PC-3 (cell line): ENCODE measurements at regions not wholly inside any gene's neighbourhood (a gene's known extent, or its start where the extent isn't known, plus 50 kb on each side); places are given as distances from the start of the nearest gene placed in this dataset.

Experiments
- ATAC-seq: fragments of 200-7000 bp; cut with Tn5 transposase; 2 replicates; pipeline ENCODE4 v1.9.1; 2020; ENCODE audit warnings: mild to moderate bottlenecking, moderate library complexity
- BruUV-seq: library from RNA; stranded (reverse); fragments of 400-500 nt; replicated peaks from 2 replicates; lab custom pipeline; 2021; lab: Mats Ljungman, UMichigan
- CTCF ChIA-PET: fragments of 300-600 bp; sonication (Branson Sonifier 250); formaldehyde crosslinking; loops from one replicate; lab custom pipeline; 2022; ENCODE audit warnings: antibody characterized with exemption; lab: Charles Lee
- POLR2A ChIA-PET: fragments of 300-600 bp; sonication (Branson Sonifier 250); formaldehyde crosslinking; loops from one replicate; lab custom pipeline; 2022; ENCODE audit warnings: antibody characterized with exemption; ENCODE audit not compliant: unreplicated experiment; lab: Charles Lee
- DNase-seq: peaks from one replicate; pipeline ENCODE4 v3.0.0-alpha.2; 2015
- H2AFZ ChIP-seq: fragments of 300-600 bp; sonication (generic); 2 replicates; pipeline ENCODE4 v1.6.0; 2016; ENCODE audit warnings: antibody characterized with exemption, low read length
- H3F3A ChIP-seq: fragments of 300-600 bp; sonication (generic); one replicate; pipeline ENCODE4 v1.6.0; 2017; ENCODE audit warnings: antibody characterized with exemption, low read length, control low read depth, mild to moderate bottlenecking; ENCODE audit not compliant: unreplicated experiment
- H3K27ac ChIP-seq: fragments of 300-600 bp; sonication (generic); 2 replicates; pipeline ENCODE4 v1.5.1; 2016; ENCODE audit warnings: mild to moderate bottlenecking, low read length
- H3K27me3 ChIP-seq: fragments of 300-600 bp; sonication (generic); 2 replicates; pipeline ENCODE4 v1.6.1; 2016; ENCODE audit warnings: low read length, mixed read lengths
- H3K36me3 ChIP-seq: fragments of 300-600 bp; sonication (generic); 2 replicates; pipeline ENCODE4 v1.6.1; 2016; ENCODE audit warnings: low read depth, mixed run types, low read length, mixed read lengths
- H3K4me1 ChIP-seq: fragments of 300-600 bp; sonication (generic); 2 replicates; pipeline ENCODE4 v1.5.1; 2016; ENCODE audit warnings: low read length; ENCODE audit not compliant: insufficient read depth
- H3K4me2 ChIP-seq: fragments of 300-600 bp; sonication (generic); 2 replicates; pipeline ENCODE4 v1.6.0; 2016; ENCODE audit warnings: low read length
- H3K4me3 ChIP-seq: fragments of 300-600 bp; sonication (generic); 2 replicates; pipeline ENCODE4 v1.5.1; 2016; ENCODE audit warnings: mild to moderate bottlenecking, low read length, mixed read lengths
- H3K79me2 ChIP-seq: fragments of 300-600 bp; sonication (generic); 2 replicates; pipeline ENCODE4 v1.6.1; 2017; ENCODE audit warnings: low read length, mixed read lengths
- H3K9ac ChIP-seq: fragments of 300-600 bp; sonication (generic); 2 replicates; pipeline ENCODE4 v1.6.0; 2016; ENCODE audit warnings: mild to moderate bottlenecking, low read length
- H3K9me2 ChIP-seq: fragments of 300-600 bp; sonication (generic); replicated peaks from 2 replicates; pipeline ENCODE4 v1.6.1; 2016; ENCODE audit warnings: mixed run types, low read length, mixed read lengths
- H3K9me3 ChIP-seq: fragments of 300-600 bp; sonication (generic); 2 replicates; pipeline ENCODE4 v1.6.1; 2016; ENCODE audit warnings: low read length, mixed read lengths
- H4K20me1 ChIP-seq: fragments of 300-600 bp; sonication (generic); 2 replicates; pipeline ENCODE4 v1.6.1; 2016; ENCODE audit warnings: low read length, mixed read lengths
- EZH2 ChIP-seq: fragments of 300-600 bp; sonication (generic); IDR thresholded peaks from one replicate; pipeline ENCODE4 v1.6.1; 2017; ENCODE audit warnings: antibody characterized with exemption, mild to moderate bottlenecking, low read length; ENCODE audit not compliant: unreplicated experiment
- EZH2phosphoT487 ChIP-seq: fragments of 300-600 bp; sonication (generic); IDR thresholded peaks from 2 replicates; pipeline ENCODE4 v1.6.1; 2018; ENCODE audit warnings: mild to moderate bottlenecking, antibody characterized with exemption, low read length, borderline replicate concordance
- intact Hi-C: fragments of 100-400 bp; cut with micrococcal nuclease; formaldehyde crosslinking; loops from 2 replicates; pipeline ENCODE4 v1.9.0; 2023
- TF ChIP-seq, protein P1 (sequence below): fragments of 300-600 bp; sonication (generic); conservative IDR thresholded peaks from 2 replicates; pipeline ENCODE4 v1.5.1; 2017; ENCODE audit warnings: antibody characterized with exemption, low read depth, mild to moderate bottlenecking, low read length

DNA sequence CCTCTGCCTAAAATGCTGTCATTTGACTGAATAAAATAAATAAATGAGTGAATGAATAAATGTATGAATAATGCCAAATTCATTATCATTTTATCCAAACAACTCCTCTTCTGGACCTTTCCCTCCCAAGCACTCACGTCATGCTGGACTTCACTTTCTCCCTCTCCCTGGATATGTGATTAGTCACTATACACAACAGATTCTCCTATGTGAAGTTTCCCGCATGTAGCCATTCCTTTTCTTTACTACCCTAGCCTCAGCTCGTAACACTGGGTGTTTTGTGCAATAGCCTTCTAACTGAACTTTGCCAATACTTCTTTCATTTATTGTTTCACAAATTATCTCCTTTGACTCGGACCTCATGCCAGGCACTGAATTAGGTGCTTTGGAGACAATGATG is 87.6 kb upstream of the IL6 start:
- Histone ChIP-seq H3K9me2 (no peaks in the 10 kb centered on the region), H4K20me1 (no peaks in the 10 kb centered on the region), H3K27ac (no peak overlapping the region), H3K9me3 (0 out of 2 replicates have a peak, but pooled peaks cover 9% of the 10 kb centered on the region), H3K4me3 (no peak overlapping the region), H3K4me1 (no peaks in the 10 kb centered on the region), H3K4me2 (no peak overlapping the region), H2AFZ (no peak overlapping the region), H3K9ac (no peak overlapping the region), H3F3A (no peaks in the 10 kb centered on the region), H3K27me3 (no peaks in the 10 kb centered on the region), H3K36me3 (0 out of 2 replicates have a peak, but pooled peaks cover 3% of the 10 kb centered on the region), H3K79me2 (no peaks in the 10 kb centered on the region)
- intact Hi-C loops: no loop called here
- TF ChIP-seq EZH2phosphoT487: no peak
- ATAC-seq: no peak
- POLR2A ChIA-PET: no interaction called here
- no peak for DNase-seq
- BruUV-seq: no TSS peak
- CTCF ChIA-PET: no interaction called here

DNA sequence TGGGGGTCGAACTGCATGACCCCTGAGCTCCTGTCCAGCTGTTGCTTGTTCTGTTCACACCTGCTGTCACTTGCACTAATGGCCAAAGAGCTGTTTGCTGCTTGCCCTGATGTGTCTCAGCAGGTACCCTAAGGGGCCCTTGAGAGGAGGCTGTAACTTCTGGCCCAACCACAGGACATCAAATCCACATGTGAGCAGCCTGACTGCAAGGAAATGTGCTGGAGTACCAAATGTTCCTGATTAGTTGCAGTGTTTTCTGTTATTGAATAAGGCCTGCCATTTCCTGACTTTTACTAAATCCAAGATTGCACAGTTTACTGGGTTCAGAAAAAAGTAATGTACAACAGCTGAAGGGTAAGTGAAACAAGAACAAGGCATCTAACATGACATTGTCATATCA is 91.7 kb upstream of the IL6 start:
- no peak for ATAC-seq
- Histone ChIP-seq H3K4me1 (no peaks in the 10 kb centered on the region), H3K9me2 (0 out of 2 replicates have a peak, but pooled peaks cover 3% of the 10 kb centered on the region), H3K27ac (no peak overlapping the region), H2AFZ (no peak overlapping the region), H3K27me3 (no peaks in the 10 kb centered on the region), H3F3A (no peaks in the 10 kb centered on the region), H3K36me3 (no peaks in the 10 kb centered on the region), H3K79me2 (no peaks in the 10 kb centered on the region), H3K9ac (no peak overlapping the region), H3K4me2 (no peak overlapping the region), H3K9me3 (no peaks in the 10 kb centered on the region), H3K4me3 (no peak overlapping the region), H4K20me1 (no peaks in the 10 kb centered on the region)
- BruUV-seq: no TSS peak
- ChIA-PET CTCF (no interaction called here), POLR2A (no interaction called here)
- DNase-seq: no peak
- intact Hi-C loops: no loop called here
- TF ChIP-seq EZH2phosphoT487 (no peak), EZH2 (no peak)
- TF ChIP-seq, protein P1, sequence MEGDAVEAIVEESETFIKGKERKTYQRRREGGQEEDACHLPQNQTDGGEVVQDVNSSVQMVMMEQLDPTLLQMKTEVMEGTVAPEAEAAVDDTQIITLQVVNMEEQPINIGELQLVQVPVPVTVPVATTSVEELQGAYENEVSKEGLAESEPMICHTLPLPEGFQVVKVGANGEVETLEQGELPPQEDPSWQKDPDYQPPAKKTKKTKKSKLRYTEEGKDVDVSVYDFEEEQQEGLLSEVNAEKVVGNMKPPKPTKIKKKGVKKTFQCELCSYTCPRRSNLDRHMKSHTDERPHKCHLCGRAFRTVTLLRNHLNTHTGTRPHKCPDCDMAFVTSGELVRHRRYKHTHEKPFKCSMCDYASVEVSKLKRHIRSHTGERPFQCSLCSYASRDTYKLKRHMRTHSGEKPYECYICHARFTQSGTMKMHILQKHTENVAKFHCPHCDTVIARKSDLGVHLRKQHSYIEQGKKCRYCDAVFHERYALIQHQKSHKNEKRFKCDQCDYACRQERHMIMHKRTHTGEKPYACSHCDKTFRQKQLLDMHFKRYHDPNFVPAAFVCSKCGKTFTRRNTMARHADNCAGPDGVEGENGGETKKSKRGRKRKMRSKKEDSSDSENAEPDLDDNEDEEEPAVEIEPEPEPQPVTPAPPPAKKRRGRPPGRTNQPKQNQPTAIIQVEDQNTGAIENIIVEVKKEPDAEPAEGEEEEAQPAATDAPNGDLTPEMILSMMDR: no peak

DNA sequence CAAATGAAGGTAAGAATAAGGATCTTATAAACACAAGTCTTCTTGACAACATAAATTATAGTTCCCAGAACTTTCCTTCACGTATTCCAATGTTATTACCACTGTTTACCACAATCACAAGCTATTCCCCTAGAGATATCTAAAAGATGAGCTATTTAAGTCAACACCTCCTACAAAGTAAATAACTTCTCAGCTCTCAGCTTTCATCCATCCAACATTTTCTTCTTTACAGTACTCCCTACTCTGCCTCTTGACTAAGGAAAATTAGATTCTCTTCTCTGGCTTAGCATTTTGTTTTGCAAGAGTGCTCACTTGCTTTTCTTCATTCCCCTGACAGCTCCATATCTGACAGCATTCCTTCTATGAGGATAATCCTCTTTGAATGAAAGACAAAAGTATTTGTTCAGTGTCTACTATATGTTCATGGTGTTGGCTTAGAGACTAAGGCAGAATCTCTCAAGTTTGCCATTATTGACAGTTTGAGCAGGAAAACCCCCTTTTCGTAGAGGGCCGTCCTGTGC is 93.0 kb upstream of the IL6 start:
- POLR2A ChIA-PET: interaction anchor here (0.6 kb wide), 1 partner anchor 1230 kb away, joined by 3 read pairs; no protein-coding TSS in a partner anchor
- intact Hi-C loops: no loop called here
- CTCF ChIA-PET: no interaction called here
- BruUV-seq: no TSS peak
- TF ChIP-seq, protein P1: no peak
- no peak for TF ChIP-seq EZH2phosphoT487
- TF ChIP-seq EZH2: no peak
- ATAC-seq (no peak), DNase-seq (no peak)
- Histone ChIP-seq H3K9ac (no peak overlapping the region), H4K20me1 (no peaks in the 10 kb centered on the region), H3K79me2 (no peaks in the 10 kb centered on the region), H3K36me3 (no peaks in the 10 kb centered on the region), H3K4me2 (no peak overlapping the region), H3K9me2 (0 out of 2 replicates have a peak, but pooled peaks cover 3% of the 10 kb centered on the region), H3K27ac (no peak overlapping the region), H3F3A (no peaks in the 10 kb centered on the region), H3K27me3 (no peaks in the 10 kb centered on the region), H3K4me3 (no peak overlapping the region), H3K9me3 (no peaks in the 10 kb centered on the region), H2AFZ (no peak overlapping the region), H3K4me1 (no peaks in the 10 kb centered on the region)
